ENCODE measurements at regions not wholly inside any gene's neighbourhood (a gene's known extent, or its start where the extent isn't known, plus 50 kb on each side); places are given as distances from the start of the nearest gene placed in this dataset.

GRCh38 chr3:176310641-176311040, 886.6 kb downstream of the TBL1XR1 start:
- TF ChIP-seq CTCF (IDR thresholded peaks at IDR 0.05) (no peak), POLR2A (IDR thresholded peaks at IDR 0.05) (no peak)

Measured in thyroid gland (tissue), 4 donors.